HCT116 (cell line): ENCODE measurements at regions not wholly inside any gene's neighbourhood (a gene's known extent, or its start where the extent isn't known, plus 50 kb on each side); places are given as distances from the start of the nearest gene placed in this dataset.

Experiments used
- ATAC-seq: fragments of 200-7000 bp; cut with Tn5 transposase; 2 replicates; pipeline ENCODE4 v1.9.1; 2020; ENCODE audit warnings: mild to moderate bottlenecking, moderate library complexity
- BruUV-seq: library from RNA; stranded (reverse); fragments of 400-500 nt; replicated peaks from 2 replicates; lab custom pipeline; 2021; lab: Mats Ljungman, UMichigan
- CTCF ChIA-PET: fragments of 300-600 bp; sonication (Branson Sonifier 250); formaldehyde crosslinking; loops from one replicate; lab custom pipeline; 2021; ENCODE audit warnings: antibody characterized with exemption; lab: Charles Lee
- POLR2A ChIA-PET: fragments of 300-600, 350-600 bp; sonication (Branson Sonifier 250); formaldehyde crosslinking; loops from one replicate; lab custom pipeline; 2021; ENCODE audit warnings: antibody characterized with exemption; lab: Charles Lee
- RAD21 ChIA-PET, 2 experiments: fragments of 300-600 bp; sonication (Branson Sonifier 250); formaldehyde crosslinking; loops; one replicate each; lab custom pipeline; 2023; ENCODE audit warnings: low total read pairs in 2 of 2; ENCODE audit not compliant: uncharacterized antibody in 2 of 2, unreplicated experiment in 2 of 2, low non-redundant PET in 1 of 2; lab: Charles Lee
- DNase-seq: peaks from one replicate; pipeline ENCODE4 v3.0.0-alpha.2; 2010; ENCODE audit warnings: low read depth, low spot score
- H2AFZ ChIP-seq: fragments of 200-600 bp; shearing (Covaris generic), sonication (generic); 2 replicates; pipeline ENCODE4 v1.6.1; 2017; ENCODE audit warnings: low read depth, mixed run types, mixed read lengths, antibody characterized with exemption, low read length; ENCODE audit not compliant: poor library complexity, severe bottlenecking
- H3K27ac ChIP-seq: 2 replicates; pipeline ENCODE4 v1.5.1; 2012; ENCODE audit warnings: low read depth, low read length
- H3K27me3 ChIP-seq: fragments of 200-600 bp; sonication (generic); 2 replicates; pipeline ENCODE4 v1.6.1; 2016; ENCODE audit warnings: mixed run types, low read length, mixed read lengths; ENCODE audit not compliant: insufficient read depth
- H3K36me3 ChIP-seq, 2 experiments: fragments of 200-500 bp in 1 of 2; fragments of 200-600 bp in 1 of 2; sonication (Bioruptor generic) in 1 of 2; sonication (generic) in 1 of 2; 2 replicates each; pipeline versions ENCODE4 v1.5.1 to v1.6.1; 2014 to 2016; ENCODE audit warnings: low read length in 2 of 2, inconsistent platforms in 1 of 2, mixed read lengths in 1 of 2, mixed run types in 1 of 2; ENCODE audit not compliant: insufficient read depth in 2 of 2, control insufficient read depth in 1 of 2
- H3K4me1 ChIP-seq, 2 experiments: fragments of 200-600 bp in 1 of 2; sonication (generic) in 1 of 2; 2 replicates each; pipeline versions ENCODE4 v1.5.1 to v1.6.1; 2012 to 2017; ENCODE audit warnings: low read length in 2 of 2, inconsistent platforms in 1 of 2, mild to moderate bottlenecking in 1 of 2, mixed read lengths in 1 of 2, mixed run types in 1 of 2, moderate library complexity in 1 of 2; ENCODE audit not compliant: insufficient read depth in 2 of 2, control insufficient read depth in 1 of 2
- H3K4me2 ChIP-seq: fragments of 200-600 bp; sonication (generic); 2 replicates; pipeline ENCODE4 v1.6.1; 2017; ENCODE audit warnings: mixed run types, low read length, mixed read lengths
- H3K4me3 ChIP-seq, 2 experiments: fragments of 200-600 bp in 1 of 2; sonication (generic) in 1 of 2; replicated peaks in 1 of 2; 2 replicates each; pipeline ENCODE4 v1.5.1; 2011 to 2016; ENCODE audit warnings: low read length in 2 of 2, control low read depth in 1 of 2, low read depth in 1 of 2, mild to moderate bottlenecking in 1 of 2, mixed read lengths in 1 of 2, mixed run types in 1 of 2
- H3K79me2 ChIP-seq: fragments of 200-600 bp; sonication (generic); 2 replicates; pipeline ENCODE4 v1.6.1; 2017; ENCODE audit warnings: mild to moderate bottlenecking, mixed run types, low read length, moderate library complexity, mixed read lengths; ENCODE audit not compliant: insufficient read depth
- H3K9ac ChIP-seq: fragments of 200-600 bp; sonication (generic); 2 replicates; pipeline ENCODE4 v1.6.1; 2016; ENCODE audit warnings: low read length, mixed read lengths
- H3K9me2 ChIP-seq: fragments of 200-600 bp; sonication (generic), shearing (Covaris generic); 2 replicates; pipeline ENCODE4 v1.6.1; 2017; ENCODE audit warnings: mixed run types, mild to moderate bottlenecking, moderate library complexity; ENCODE audit not compliant: insufficient read depth
- H3K9me3 ChIP-seq, 2 experiments: fragments of 200-500 bp in 1 of 2; fragments of 200-600 bp in 1 of 2; sonication (Bioruptor generic) in 1 of 2; sonication (generic) in 1 of 2; 2 replicates each; pipeline ENCODE4 v1.6.1; 2014 to 2017; ENCODE audit warnings: low read length in 2 of 2, mixed read lengths in 2 of 2, inconsistent platforms in 1 of 2, low read depth in 1 of 2, mild to moderate bottlenecking in 1 of 2, mixed run types in 1 of 2, moderate library complexity in 1 of 2; ENCODE audit not compliant: control insufficient read depth in 1 of 2, insufficient read depth in 1 of 2
- H4K20me1 ChIP-seq: fragments of 200-600 bp; sonication (generic), shearing (Covaris generic); 2 replicates; pipeline ENCODE4 v1.6.1; 2017; ENCODE audit warnings: mixed run types, mild to moderate bottlenecking, moderate library complexity; ENCODE audit not compliant: insufficient read depth
- EGR1 ChIP-seq: IDR thresholded peaks from 2 replicates; pipeline ENCODE4 v1.6.1; 2012; ENCODE audit warnings: low read depth
- EZH2 ChIP-seq: fragments of 200-600 bp; sonication (generic); IDR thresholded peaks from 2 replicates; pipeline ENCODE4 v1.6.1; 2017; ENCODE audit warnings: antibody characterized with exemption, mixed run types
- EZH2phosphoT487 ChIP-seq: fragments of 200-600 bp; IDR thresholded peaks from 2 replicates; pipeline ENCODE4 v1.6.1; 2018; ENCODE audit warnings: antibody characterized with exemption, borderline replicate concordance
- POLR2A ChIP-seq: IDR thresholded peaks from 2 replicates; pipeline ENCODE4 v1.7.0; 2011; ENCODE audit warnings: borderline replicate concordance; ENCODE audit not compliant: insufficient read depth, insufficient read length; ENCODE audit errors: extremely low read depth
- intact Hi-C: fragments of 100-400 bp; cut with micrococcal nuclease; formaldehyde crosslinking; loops from 2 replicates; pipeline ENCODE4 v1.10.0; 2022

DNA sequence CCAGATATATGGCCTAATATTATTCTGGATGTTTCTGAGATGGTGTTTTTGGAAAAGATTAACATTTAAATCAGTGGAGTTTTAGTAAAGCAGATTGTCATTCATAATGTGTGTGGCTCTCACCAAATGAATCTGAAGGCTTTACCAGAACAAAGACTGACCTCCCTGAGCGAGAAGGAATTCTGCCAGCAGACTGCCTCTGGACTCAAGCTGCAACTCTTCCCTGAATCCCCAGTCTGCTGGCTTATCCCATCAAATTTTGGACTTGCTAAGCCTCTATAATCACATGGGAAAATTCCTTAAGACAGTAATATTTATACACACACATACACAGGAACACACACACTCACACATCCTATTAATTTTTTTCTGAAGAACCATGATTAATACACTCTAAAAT lies 102.3 kb downstream of the FAM174B start:
- Histone ChIP-seq H3K4me1 (no peaks in the 10 kb centered on the region), H3K9ac (no peak overlapping the region), H3K4me2 (no peak overlapping the region), H3K4me3 (no peak overlapping the region), H3K27ac (no peak overlapping the region), H2AFZ (no peak overlapping the region), H3K79me2 (no peaks in the 10 kb centered on the region), H3K27me3 (peaks cover 33% of the 10 kb centered on the region), H4K20me1 (no peaks in the 10 kb centered on the region), H3K9me2 (no peaks in the 10 kb centered on the region), H3K36me3 (no peaks in the 10 kb centered on the region), H3K9me3 (no peaks in the 10 kb centered on the region)
- intact Hi-C loops, result no loop called here
- CTCF ChIA-PET, result no interaction called here
- POLR2A ChIA-PET, result no interaction called here
- no TSS peak for BruUV-seq
- RAD21 ChIA-PET, result no interaction called here
- TF ChIP-seq EGR1 (no peak), POLR2A (no peak)
- ATAC-seq (no peak), DNase-seq (no peak)

DNA sequence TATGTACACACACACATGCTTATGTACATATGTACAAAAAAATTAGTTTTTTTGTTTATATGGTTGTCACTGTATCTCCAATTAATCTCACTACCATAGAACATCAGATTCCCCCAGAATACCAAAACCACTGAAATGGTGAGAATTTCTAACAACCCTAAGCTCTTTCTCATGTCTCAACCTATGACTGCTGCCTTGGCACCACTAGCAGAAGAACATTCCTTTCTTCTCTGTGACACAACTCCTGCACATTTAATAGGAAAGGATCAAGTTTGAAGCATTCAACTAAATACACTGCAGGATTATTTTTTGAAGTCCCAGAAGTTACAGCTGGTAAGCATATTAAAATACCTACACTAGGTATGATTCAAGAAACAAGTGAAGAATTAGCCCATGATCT lies 109.6 kb downstream of the FAM174B start:
- H2AFZ ChIP-seq, result no peak overlapping the region
- no peak overlapping the region for H3K27ac ChIP-seq
- no peaks in the 10 kb centered on the region for H3K36me3 ChIP-seq
- H3K9me2 ChIP-seq, result no peaks in the 10 kb centered on the region
- H3K4me3 ChIP-seq, result no peak overlapping the region
- H3K9me3 ChIP-seq, result no peaks in the 10 kb centered on the region
- POLR2A ChIA-PET, result no interaction called here
- TF ChIP-seq EZH2, result no peak
- TF ChIP-seq EZH2phosphoT487, result no peak
- H3K9ac ChIP-seq, result no peak overlapping the region
- H3K4me2 ChIP-seq, result no peak overlapping the region
- DNase-seq, result no peak
- H4K20me1 ChIP-seq, result no peaks in the 10 kb centered on the region
- peaks cover 3% of the 10 kb centered on the region; the same call in 1 of the 2 replicates for H3K27me3 ChIP-seq
- H3K4me1 ChIP-seq, result no peaks in the 10 kb centered on the region
- no peaks in the 10 kb centered on the region for H3K79me2 ChIP-seq
- no TSS peak for BruUV-seq
- intact Hi-C loops, result no loop called here
- RAD21 ChIA-PET, result no interaction called here
- ATAC-seq, result no peak
- CTCF ChIA-PET, result no interaction called here
